ENCODE measurements at regions not wholly inside any gene's neighbourhood (a gene's known extent, or its start where the extent isn't known, plus 50 kb on each side); places are given as distances from the start of the nearest gene placed in this dataset.

GRCh38 chr1:188269956-188270355 is 1441.2 kb downstream of the PLA2G4A start:
- TF ChIP-seq EP300 (IDR thresholded peaks at IDR 0.05; ENCODE audit: borderline replicate concordance) (no peak), TCF12 (IDR thresholded peaks at IDR 0.05; ENCODE audit: low read depth) (no peak), CEBPB (IDR thresholded peaks at IDR 0.05) (no peak), FOXM1 (IDR thresholded peaks at IDR 0.05; ENCODE audit: borderline replicate concordance, low read depth) (no peak), TEAD4 (IDR thresholded peaks at IDR 0.05) (no peak), CREB1 (IDR thresholded peaks at IDR 0.05; ENCODE audit: low read depth) (no peak)
- TF ChIP-seq, protein P1, sequence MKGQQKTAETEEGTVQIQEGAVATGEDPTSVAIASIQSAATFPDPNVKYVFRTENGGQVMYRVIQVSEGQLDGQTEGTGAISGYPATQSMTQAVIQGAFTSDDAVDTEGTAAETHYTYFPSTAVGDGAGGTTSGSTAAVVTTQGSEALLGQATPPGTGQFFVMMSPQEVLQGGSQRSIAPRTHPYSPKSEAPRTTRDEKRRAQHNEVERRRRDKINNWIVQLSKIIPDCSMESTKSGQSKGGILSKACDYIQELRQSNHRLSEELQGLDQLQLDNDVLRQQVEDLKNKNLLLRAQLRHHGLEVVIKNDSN (IDR thresholded peaks at IDR 0.05), result no peak
